Left colon (tissue), 2 donors: ENCODE measurements at regions not wholly inside any gene's neighbourhood (a gene's known extent, or its start where the extent isn't known, plus 50 kb on each side); places are given as distances from the start of the nearest gene placed in this dataset.
"Not testable (repeated sequence)": the region's sequence is repeated elsewhere in the genome, so short reads cannot be mapped to it uniquely, and the experiment has no call there.

Experiments used
- ATAC-seq: fragments of 200-7000 bp; cut with Tn5 transposase; one replicate; pipeline ENCODE4 v1.9.1; 2020; ENCODE audit warnings: mild to moderate bottlenecking, moderate library complexity
- DNase-seq, 2 donors: peaks; one replicate each; pipeline ENCODE4 v3.0.0-alpha.2; 2020
- intact Hi-C, 2 donors: fragments of 100-400 bp; cut with DNase I in 1 of 2; cut with micrococcal nuclease in 1 of 2; formaldehyde crosslinking; loops; one replicate each; pipeline versions ENCODE4 v1.11.2 to v1.14.0; 2022; cut with DNase I, micrococcal nuclease
- donor health status: DM: no; HTN: no; CAD: no.
- donor health status: DM: yes; HTN: yes; CAD: no.

DNA sequence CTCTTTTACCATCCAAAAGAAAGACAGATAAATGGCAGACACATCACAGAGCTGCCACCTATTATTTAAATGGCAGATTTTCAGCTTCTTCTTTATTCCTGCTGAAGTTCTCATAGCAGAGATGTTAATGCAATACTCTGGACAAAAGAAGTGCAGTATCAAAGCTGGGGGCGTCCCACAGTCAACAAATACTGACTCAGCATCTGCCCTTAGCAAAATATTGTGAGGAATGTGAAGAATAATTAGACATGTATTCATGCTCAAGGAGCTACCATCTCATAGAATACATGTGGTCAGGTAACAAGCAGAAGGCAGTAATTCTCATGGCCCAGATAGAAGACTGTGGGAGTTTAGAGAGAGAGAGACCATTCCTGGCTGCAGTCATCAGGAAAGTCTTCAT lies 108.0 kb upstream of the TANK start:
- ATAC-seq (no peak), DNase-seq (no peak)

DNA sequence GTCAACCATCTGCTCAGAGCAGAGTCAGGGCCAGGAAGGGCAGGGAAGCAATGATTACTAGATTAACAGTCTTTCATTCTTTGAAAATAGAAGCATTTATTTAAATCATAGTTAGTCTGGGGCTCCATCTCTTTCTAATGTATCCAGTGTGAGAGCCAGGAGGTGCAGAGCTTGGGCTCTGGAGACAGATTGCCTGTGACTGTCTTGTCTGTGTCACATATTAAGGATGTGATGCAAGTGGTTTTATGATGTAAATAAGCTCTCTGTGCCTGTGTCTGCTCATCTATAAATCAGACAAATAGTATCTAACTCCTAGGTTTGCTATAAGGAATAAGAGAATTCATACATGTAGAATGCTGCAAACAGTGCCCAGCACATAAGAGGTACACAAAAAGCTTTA lies 104.9 kb upstream of the TANK start:
- intact Hi-C loops, result no loop called here
- DNase-seq (no peak), ATAC-seq (no peak)

More for the DNA sequence above, 108.0 kb upstream of the TANK start:
- intact Hi-C loops, result no loop called here

DNA sequence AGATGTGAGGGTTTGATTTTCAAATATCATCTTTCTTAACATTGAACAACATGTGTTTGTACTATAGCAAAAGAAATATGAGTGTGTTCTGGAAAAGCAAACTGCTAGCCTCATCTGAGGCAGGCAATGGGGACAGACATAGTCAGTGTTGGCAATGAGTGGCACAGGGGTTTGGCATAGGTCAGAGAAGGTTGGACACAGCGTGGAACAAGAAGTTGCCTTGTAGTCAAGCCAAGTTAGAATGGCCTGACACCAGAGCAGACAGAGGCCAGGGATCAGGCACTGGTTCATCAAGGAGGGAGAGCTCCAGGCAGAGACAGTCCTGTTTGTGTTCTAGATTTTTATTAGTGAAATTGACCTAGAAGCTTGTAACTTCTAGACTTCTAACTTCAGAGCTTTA lies 100.8 kb upstream of the TANK start:
- no peak for DNase-seq
- intact Hi-C loops, result no loop called here

DNA sequence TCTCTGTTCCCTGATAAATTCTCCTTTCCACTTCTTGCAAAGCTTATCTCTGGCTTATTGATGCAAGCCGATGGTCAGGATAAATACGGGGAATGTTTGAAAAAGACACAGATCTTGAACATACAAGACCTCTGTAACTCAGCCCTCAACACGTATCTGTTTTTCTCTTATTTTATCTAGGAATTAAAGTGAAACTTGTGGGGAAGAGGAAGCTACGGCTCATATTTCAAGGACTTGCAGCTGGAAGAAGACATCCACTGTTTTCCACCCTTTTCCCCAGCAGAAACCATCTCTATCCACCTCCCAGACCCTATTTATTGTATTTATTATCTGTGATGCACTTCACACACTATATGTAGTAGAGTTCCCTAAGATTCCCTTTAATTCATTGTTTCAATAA lies 98.4 kb upstream of the TANK start:
- intact Hi-C loops, result loop anchor here in 1 of 2 donors (10.0 kb wide), 1 partner anchor 957 kb away; no protein-coding TSS in a partner anchor
- DNase-seq, result no peak
- ATAC-seq, result no peak

More for the DNA sequence above, 100.8 kb upstream of the TANK start:
- ATAC-seq, result no peak

DNA sequence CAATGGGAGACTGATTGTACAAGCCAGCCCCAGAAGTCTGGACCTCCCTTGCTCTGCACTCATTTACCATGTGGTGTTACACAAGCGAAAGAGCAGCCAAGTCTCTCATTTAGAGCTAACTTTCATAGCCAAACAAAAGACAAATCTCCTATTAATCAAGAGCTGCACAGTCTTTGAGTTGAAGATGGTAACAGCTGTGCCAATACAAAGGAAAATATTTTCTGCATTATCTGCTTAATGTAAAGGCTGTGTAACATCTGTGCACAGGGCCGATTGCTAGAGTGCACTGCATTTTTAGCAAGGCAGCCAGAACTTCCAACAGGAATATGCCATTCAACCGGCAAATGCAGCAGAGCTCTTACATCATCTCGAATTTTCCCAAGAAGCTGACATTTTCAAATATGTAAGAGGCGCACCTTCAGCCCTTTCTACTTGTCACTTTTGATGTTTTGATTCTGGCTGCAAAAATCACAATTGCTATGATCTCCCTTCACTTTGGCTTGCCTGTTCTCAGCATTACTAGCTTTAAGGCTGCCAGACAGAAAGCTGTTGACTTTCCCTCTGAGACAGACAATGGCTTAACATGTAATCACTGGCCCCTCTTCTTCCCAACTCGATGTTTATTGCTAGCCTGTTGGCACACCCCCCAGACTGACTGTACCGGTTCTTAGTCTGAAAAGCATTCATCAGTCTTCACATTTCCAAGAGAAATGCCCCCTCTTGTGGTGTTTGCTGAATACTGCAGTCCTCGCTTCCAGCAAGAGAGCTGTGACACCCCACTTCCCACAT lies 96.9 kb upstream of the TANK start:
- intact Hi-C loops, result loop anchor here in 1 of 2 donors (10.0 kb wide), 1 partner anchor 959 kb away; no protein-coding TSS in a partner anchor
- DNase-seq (peak; percentile 66 to 69), ATAC-seq (peak; percentile 78)

DNA sequence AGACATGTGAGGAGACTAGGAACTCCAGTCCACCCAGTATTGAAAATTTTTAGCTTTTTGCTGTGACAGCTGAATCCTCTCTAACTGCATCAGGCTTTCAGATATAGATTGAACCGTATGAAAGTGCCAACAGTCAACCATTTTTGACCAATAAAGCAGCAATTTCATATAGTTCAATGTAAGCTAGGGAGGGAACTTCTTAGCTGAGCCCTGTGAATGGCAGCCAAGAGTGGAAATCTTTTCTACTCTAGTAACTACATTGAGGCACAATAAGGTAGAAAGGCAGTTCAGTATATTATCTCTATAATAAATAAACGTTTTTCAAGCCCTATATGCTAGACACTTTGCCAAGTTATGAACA lies 96.3 kb upstream of the TANK start:
- intact Hi-C loops, result loop anchor here in 1 of 2 donors (10.0 kb wide), 1 partner anchor 959 kb away; no protein-coding TSS in a partner anchor
- DNase-seq, result no peak
- peak; percentile 9 for ATAC-seq

DNA sequence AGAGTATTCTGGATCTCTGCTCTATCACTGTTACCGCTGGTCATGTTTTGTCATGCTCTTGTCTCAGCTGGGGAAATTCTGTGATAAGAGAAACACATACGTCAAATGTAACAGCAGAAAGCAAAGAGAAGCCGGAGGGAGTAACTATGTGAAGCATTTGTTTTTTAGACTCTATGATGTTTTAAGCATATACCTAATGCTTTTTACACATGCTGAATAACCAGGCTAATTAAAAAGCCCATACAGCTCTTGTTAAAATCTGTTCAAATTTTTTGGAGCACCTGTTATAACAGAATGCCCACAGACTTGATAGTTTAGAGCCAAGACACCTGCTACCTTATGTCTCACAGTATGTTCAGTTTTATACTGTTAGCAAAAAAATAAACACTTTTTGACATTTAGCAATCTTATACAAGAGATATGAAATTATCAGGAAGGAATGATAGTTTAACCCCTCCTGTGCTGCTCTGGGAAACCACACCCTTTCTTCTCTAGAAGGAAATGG lies 92.3 kb upstream of the TANK start:
- DNase-seq (no peak), ATAC-seq (no peak)
- intact Hi-C loops, result loop anchor here in 1 of 2 donors (10.0 kb wide), 1 partner anchor 963 kb away; no protein-coding TSS in a partner anchor

DNA sequence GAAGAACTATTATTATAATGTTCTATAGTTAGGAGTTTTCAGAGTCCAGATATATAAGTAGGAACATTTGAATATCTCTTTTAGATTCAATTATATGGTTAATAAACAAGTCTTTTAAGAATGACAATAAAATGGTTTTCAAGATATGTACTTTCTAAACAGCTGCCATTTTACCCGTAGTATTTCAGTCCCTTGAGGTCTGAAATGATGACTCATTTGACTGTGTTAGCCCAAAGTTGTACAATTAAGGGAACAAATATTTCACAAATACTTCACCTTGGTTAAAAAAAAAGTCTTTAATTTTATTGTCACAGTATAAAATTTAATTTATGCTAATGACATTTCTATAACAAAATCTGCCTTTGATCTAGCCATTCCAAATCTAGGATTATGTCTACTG lies 91.6 kb upstream of the TANK start:
- no peak for ATAC-seq
- no peak for DNase-seq
- intact Hi-C loops, result loop anchor here in 1 of 2 donors (10.0 kb wide), 1 partner anchor 964 kb away; no protein-coding TSS in a partner anchor

DNA sequence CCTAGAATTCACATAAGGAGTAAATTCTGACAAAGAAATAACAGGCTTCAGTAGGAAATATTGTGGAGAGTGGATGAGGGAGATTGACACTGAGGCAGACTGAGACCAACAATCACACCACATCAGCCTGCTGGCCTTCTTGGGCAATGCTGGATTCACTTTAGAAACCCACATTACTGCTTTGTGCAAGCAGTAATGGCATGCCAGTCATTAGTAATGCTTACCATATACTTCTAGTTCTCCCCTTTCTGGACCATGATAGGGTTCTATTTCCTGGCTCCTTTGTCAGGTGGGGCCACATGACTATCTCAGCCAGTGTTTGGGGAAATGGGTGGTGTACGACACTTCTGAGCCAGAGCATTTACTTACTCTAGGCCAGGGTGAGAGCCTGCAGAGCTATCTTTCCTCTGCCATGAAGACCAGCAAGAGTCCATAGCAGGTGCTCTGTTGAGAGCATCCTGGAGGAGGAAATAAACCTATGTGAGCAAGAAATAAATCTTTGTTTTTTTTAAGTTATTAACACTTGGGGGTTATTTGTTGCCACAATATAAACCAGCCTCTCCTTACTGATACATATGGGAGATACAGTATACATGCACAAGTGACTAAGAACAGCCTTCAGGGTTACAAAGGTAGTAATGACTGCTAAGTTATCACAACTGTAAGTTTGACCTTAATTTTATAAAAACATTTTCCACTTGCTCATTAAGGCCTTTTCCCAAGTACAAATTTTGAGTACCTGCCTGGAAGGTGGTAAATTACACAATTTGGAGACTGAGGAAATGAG lies 89.3 kb upstream of the TANK start:
- no peak for DNase-seq
- intact Hi-C loops, result no loop called here
- ATAC-seq, result no peak

DNA sequence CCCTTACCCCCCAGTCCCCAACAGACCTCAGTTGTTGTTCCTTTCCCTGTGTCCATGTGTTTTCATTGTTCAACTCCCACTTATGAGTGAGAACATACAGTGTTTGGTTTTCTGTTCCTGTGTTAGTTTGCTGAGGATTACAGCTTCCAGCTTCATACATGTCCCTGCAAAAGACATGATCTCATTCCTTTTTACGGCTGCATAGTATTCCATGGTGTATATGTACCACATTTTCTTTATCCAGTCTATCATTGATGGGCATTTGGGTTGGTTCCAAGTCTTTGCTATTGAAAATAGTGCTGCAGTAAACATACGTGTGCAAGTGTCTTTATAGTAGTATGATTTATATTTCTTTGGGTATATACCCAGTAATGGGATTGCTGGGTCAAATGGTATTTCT lies 87.8 kb upstream of the TANK start:
- DNase-seq, intact Hi-C loops, ATAC-seq: not testable (repeated sequence)

DNA sequence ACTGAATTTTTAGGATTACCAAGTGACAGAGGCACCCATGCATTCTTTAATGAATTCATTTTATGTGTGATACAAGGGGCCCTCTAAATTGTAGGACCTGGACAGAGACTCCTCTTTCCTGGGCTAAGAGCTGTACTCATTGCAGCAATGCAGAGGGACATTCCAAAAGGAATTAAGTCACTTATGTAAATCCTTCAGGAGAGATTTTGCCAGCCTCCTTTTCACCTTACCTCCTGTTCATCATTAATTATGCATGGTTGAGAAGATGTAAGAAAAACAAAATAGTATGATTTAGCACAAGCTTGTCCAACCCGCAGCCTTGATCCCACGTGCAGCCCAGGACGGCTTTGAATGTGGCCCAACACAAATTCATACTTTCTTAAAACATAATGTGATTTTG lies 84.5 kb upstream of the TANK start:
- DNase-seq, result no peak
- ATAC-seq, result no peak
- intact Hi-C loops, result no loop called here

DNA sequence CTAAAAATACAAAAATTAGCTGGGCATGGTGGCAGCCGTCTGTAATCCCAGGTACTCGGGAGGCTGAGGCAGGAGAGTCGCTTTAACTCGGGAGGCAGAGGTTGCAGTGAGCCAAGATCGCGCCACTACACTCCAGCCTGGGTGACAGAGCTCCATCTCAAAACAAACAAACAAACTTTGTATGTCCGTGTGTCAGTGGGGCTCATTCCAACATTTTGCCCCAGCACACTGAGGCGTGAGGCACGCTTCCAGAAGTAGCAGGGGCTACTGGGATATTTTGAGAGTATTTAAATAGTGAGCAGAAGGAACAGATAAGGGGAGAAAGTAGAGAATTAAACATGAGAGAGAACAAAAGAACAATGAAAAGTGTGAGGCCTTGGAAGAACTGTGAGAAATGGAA lies 83.3 kb upstream of the TANK start:
- intact Hi-C loops, result no loop called here
- ATAC-seq (no peak), DNase-seq (no peak)

DNA sequence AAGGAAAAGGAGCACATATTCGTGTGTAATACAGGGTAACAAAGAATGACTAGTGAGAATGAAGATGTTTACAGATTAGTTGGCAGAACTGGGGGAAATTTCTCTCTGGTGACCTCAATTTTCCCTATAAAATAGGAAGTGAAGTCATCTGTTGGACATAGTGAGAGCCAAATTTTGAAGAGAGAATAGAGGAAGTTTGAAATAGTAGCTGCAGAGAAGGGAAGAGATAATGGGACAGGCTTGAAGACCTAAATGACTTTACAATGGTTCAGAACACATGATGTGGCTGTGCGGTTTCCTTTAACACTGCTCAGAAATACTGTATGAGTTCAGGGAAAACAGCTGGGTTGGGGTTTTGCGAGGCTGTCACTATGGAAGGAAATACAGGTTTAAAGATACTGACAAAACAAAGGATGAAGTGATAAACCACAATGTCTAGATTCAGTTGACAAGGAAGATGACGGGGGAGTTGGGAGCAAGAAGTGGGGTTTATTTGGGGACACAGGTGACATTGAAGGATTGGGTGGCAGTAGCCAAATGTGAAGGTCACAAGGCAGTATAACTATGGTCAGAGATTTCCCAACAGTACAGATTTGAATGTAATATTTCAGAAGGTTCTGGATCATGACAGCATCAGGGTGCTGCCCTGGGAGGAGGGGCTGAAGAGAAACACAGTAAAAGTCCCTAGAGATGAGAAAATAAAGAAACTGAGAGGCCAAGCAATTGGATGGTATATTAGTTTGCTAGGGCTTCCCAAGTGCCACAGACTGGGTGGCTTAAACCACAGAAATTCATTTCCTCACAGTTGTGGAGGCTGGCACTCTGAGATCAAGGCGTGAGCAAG lies 82.6 kb upstream of the TANK start:
- intact Hi-C loops, result no loop called here
- ATAC-seq, result peak; percentile 24
- DNase-seq, result peak in 1 of 2 donors; percentile 11

DNA sequence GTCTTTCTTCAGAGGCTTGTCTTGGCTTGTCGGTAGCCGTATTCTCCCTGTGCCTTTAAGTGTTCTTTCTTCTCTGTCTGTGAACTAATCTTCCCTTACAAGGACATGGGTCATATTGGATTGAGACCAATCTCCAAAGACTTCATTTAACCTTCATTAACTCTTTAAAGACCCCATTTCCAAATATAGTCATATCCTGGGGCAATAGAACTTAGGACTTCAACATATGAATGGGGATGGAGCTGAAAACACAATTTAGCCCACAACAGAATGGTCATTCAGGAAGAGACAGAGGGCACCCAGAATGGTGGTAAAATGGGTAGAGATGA lies 82.1 kb upstream of the TANK start:
- DNase-seq, result no peak
- no peak for ATAC-seq
- intact Hi-C loops, result no loop called here

DNA sequence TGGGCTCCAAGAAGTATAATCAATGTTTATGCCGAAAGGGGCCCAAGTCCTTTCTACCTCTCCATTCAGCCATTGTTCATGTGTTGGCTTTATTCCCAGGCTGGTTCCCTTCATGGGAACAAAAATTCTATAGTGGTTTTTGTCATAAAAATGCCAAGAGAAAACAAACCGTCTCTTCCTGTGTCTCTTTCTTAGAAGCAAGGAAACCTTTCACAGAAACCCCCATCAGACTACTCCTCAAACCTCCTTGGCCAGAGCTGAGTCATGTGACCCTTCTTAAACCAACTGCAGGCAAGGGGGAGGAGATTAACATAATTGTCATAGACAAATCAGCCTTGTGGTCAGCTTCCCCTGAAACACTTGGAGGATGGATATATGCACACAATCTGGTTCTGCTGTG lies 75.1 kb upstream of the TANK start:
- intact Hi-C loops, result no loop called here
- ATAC-seq, result no peak

DNA sequence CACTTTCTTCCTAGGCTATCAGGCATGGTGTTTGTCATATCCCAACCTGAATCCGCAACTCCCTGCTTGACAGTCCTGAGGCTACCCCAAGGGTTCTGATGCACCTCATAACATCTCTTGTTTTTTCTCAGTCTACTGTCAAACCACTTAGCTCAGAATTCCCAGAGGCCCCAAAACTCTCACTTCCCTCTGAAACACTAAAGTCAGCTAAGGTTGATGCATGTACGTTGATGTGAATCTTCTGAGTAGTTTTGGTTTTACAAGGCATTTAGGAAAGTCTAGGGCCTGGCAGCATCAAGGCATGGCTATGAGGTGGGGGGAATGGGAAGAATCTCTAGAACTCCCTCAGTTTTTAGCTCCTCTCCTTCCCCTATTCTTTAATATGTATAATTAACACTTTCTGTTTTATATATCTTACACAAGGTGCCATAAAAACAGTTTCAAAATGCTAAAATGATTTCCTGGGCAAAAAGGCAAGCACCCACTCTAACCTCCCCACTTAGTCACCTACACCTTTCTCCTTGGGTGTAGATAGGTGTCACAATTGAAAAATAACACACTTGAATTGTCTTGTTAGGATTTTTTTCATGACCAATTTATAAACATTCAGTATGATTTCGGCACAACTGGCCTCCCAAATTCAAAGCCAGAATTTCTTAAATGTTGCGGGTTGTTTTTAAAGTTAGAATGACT lies 71.4 kb upstream of the TANK start:
- no peak for ATAC-seq
- no peak for DNase-seq
- intact Hi-C loops, result no loop called here

More for the DNA sequence above, 75.1 kb upstream of the TANK start:
- DNase-seq, result no peak

DNA sequence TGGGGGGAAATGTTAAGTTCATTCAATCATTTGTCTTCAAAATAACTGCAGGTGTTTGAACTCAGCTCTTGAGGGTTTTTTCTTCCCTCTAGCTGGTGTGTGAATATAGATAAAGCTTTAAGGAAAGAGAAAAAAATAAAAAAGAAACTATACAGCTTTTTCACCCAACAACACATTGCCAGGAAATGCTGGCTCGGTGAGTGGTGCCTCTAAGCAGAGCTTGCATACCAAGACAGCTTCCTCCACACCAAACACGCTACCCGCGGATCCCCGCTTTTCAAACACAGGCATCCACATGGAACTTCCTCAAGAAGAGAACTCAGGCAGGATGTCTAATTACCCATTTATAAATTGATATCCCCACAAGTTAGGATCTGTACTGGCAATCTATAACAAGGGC lies 69.8 kb upstream of the TANK start:
- DNase-seq, result peak in 1 of 2 donors; percentile 21
- intact Hi-C loops, result no loop called here
- no peak for ATAC-seq

DNA sequence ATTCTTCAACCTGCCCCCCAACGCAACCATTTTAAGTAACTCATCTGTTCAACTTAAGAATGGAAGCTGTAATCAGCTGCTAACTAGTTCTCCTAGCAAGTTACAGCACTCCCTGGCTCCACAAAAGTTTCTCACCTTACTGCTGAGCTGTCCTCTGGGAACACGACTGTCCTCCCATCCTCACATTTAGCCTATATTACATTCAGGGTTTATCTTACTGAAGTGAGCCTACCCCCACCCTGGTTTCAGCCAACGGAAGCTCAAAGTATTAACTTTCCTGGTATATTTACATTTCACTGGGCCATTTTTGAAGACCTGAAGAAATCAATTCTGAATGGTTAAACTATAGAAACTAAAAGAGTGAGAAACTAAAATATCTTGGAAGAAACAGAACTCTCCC lies 64.9 kb upstream of the TANK start:
- intact Hi-C loops, result no loop called here
- no peak for DNase-seq

DNA sequence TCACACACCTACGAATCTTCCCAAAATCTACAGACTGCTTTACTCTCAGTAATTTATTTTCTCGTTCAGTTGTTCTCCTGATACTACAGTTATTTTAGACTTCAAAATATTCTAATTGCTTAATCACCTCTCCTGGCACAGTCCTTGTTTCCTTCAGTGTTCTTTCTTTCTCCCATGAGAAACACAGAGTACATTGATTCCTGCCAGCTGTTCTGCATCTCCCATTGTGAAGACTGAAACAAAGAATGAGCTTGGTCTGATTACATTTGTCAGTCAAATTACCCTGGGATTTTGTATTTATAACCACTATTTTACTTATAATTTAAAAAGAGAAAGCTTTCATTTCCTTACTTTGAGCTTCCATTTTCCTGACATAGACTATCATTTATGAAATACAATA lies 63.9 kb upstream of the TANK start:
- intact Hi-C loops, result no loop called here
- DNase-seq (no peak), ATAC-seq (no peak)

More for the DNA sequence above, 64.9 kb upstream of the TANK start:
- no peak for ATAC-seq
